Spleen (tissue), 11 donors: ENCODE measurements at regions not wholly inside any gene's neighbourhood (a gene's known extent, or its start where the extent isn't known, plus 50 kb on each side); places are given as distances from the start of the nearest gene placed in this dataset.

Source experiments
- DNase-seq: peaks from one replicate; pipeline ENCODE4 v3.0.0-alpha.2; 2020
- H3K27ac ChIP-seq, 8 donors: fragments of 200-600 bp; sonication (generic) in 7 of 8; 1 replicate in 4 of 8; 2 replicates in 4 of 8; pipeline versions ENCODE4 v1.5.0 to v1.8.0; 2016 to 2021; ENCODE audit warnings: inconsistent platforms in 4 of 8, mild to moderate bottlenecking in 4 of 8, moderate library complexity in 1 of 8
- H3K27me3 ChIP-seq, 7 donors: fragments of 200-600 bp; sonication (generic) in 6 of 7; replicated peaks in 1 of 7; 1 replicate in 4 of 7; 2 replicates in 3 of 7; pipeline versions ENCODE4 v1.5.0 to v1.8.0; 2016 to 2021; ENCODE audit warnings: inconsistent platforms in 3 of 7, mild to moderate bottlenecking in 1 of 7
- H3K36me3 ChIP-seq, 6 donors: fragments of 200-600 bp; sonication (generic) in 5 of 6; 1 replicate in 4 of 6; 2 replicates in 2 of 6; pipeline versions ENCODE4 v1.5.0 to v1.8.0; 2016 to 2021; ENCODE audit warnings: inconsistent platforms in 2 of 6
- H3K4me1 ChIP-seq, 6 donors: fragments of 200-600 bp; sonication (generic) in 5 of 6; 1 replicate in 3 of 6; 2 replicates in 3 of 6; pipeline versions ENCODE4 v1.5.0 to v1.8.0; 2016 to 2021; ENCODE audit warnings: inconsistent platforms in 3 of 6
- H3K4me3 ChIP-seq, 8 donors: fragments of 200-600 bp; sonication (generic) in 7 of 8; 1 replicate in 4 of 8; 2 replicates in 4 of 8; pipeline versions ENCODE4 v1.5.0 to v1.8.0; 2016 to 2021; ENCODE audit warnings: inconsistent platforms in 4 of 8, mild to moderate bottlenecking in 4 of 8, moderate library complexity in 2 of 8
- H3K9me3 ChIP-seq, 8 donors: fragments of 200-600 bp; sonication (generic) in 7 of 8; 1 replicate in 4 of 8; 2 replicates in 4 of 8; pipeline versions ENCODE4 v1.5.0 to v1.8.0; 2016 to 2021; ENCODE audit warnings: inconsistent platforms in 4 of 8
- CTCF ChIP-seq, 11 experiments: fragments of 200-600 bp in 7 of 11; fragments of 450-650 bp in 4 of 11; sonication (generic) in 4 of 11; IDR thresholded peaks in 8 of 11; conservative IDR thresholded peaks in 3 of 11; 1 replicate in 7 of 11; 2 replicates in 4 of 11; pipeline versions ENCODE4 v1.4.0 to v1.8.0; 2016 to 2021; ENCODE audit warnings: antibody characterized with exemption in 11 of 11, inconsistent platforms in 4 of 11, mild to moderate bottlenecking in 1 of 11
- POLR2A ChIP-seq, 3 donors: fragments of 450-650 bp; IDR thresholded peaks; one replicate each; pipeline ENCODE4 v1.5.1; 2017; ENCODE audit warnings: antibody characterized with exemption in 3 of 3, mild to moderate bottlenecking in 1 of 3
- POLR2AphosphoS5 ChIP-seq, 3 donors: sonication (generic); formaldehyde crosslinking; IDR thresholded peaks; one replicate each; pipeline ENCODE4 v1.5.1; 2017; ENCODE audit warnings: antibody characterized with exemption in 3 of 3
- WGBS, 5 donors: extraction: QIAGEN DNeasy Blood & Tissue Kit in 3 of 5; methylation state at CpG; one replicate each; pipeline versions ENCODE4 v1.1.5 to v1.1.7; 2013 to 2018; 5-methylcytosine and 5-hydroxymethylcytosine counted together
- intact Hi-C: fragments of 100-400 bp; cut with DNase I; formaldehyde crosslinking; loops from one replicate; pipeline ENCODE4 v1.15.0; 2023; ENCODE audit warnings: low total_unique reads
- donor health status: healthy with polysubstance abuse.
- donor health status: DM: no; HTN: no; CAD: no; lungs with moderate emphysema.
- donor health status: DM: no; HTN: no; CAD: no.
- donor health status: Bipolar disorder and iron deficiency.
- donor health status: healthy.
- donor health status: DM: no; HTN: no; CAD: no.
- donor health status: DM: yes; HTN: yes; CAD: no.

GRCh38 chr15:81558056-81558455, 184.0 kb upstream of the TMC3 start:
- DNase-seq = no peak

GRCh38 chr15:81555346-81555745, 181.3 kb upstream of the TMC3 start:
- 92 to 96% (median 95%) methylated on average over 4 of the region's 4 CpGs for WGBS, 5 donors
- intact Hi-C loops = no loop called here
- no peaks in the 10 kb centered on the region for H3K36me3 ChIP-seq
- peaks cover 0 to 7% (median 0%) of the 10 kb centered on the region in 8 donors for H3K9me3 ChIP-seq
- no peak overlapping the region for H3K27ac ChIP-seq
- TF ChIP-seq POLR2A (IDR thresholded peaks at IDR 0.05) = no peak
- DNase-seq = no peak
- H3K27me3 ChIP-seq = peaks cover 0 to 3% (median 0%) of the 10 kb centered on the region in 7 donors
- no peak overlapping the region for H3K4me3 ChIP-seq
- H3K4me1 ChIP-seq = no peaks in the 10 kb centered on the region

More at GRCh38 chr15:81558056-81558455, 184.0 kb upstream of the TMC3 start:
- intact Hi-C loops = no loop called here
- Histone ChIP-seq H3K4me3 (no peak overlapping the region), H3K27ac (no peak overlapping the region), H3K36me3 (no peaks in the 10 kb centered on the region), H3K9me3 (peaks cover 0 to 7% (median 0%) of the 10 kb centered on the region in 8 donors), H3K27me3 (no peaks in the 10 kb centered on the region), H3K4me1 (no peaks in the 10 kb centered on the region)
- WGBS, 5 donors = 73 to 89% (median 77%) methylated on average over 2 of the region's 2 CpGs
- TF ChIP-seq POLR2A (IDR thresholded peaks at IDR 0.05) (no peak), CTCF (IDR thresholded peaks at IDR 0.05 in 8 of 11, conservative IDR thresholded peaks at IDR 0.05 in 3 of 11) (no peak), POLR2AphosphoS5 (IDR thresholded peaks at IDR 0.05) (no peak)

GRCh38 chr15:81548365-81549130, 174.5 kb upstream of the TMC3 start:
- Histone ChIP-seq H3K27me3 (peaks cover 0 to 3% (median 0%) of the 10 kb centered on the region in 7 donors), H3K4me1 (no peaks in the 10 kb centered on the region), H3K9me3 (no peaks in the 10 kb centered on the region), H3K36me3 (no peaks in the 10 kb centered on the region), H3K27ac (no peak overlapping the region), H3K4me3 (no peak overlapping the region)
- intact Hi-C loops = no loop called here
- DNase-seq = no peak
- 83 to 96% (median 88%) methylated on average over 7 of the region's 7 CpGs for WGBS, 5 donors
- TF ChIP-seq POLR2A (IDR thresholded peaks at IDR 0.05) = no peak
- no peak for TF ChIP-seq CTCF (IDR thresholded peaks at IDR 0.05 in 8 of 11, conservative IDR thresholded peaks at IDR 0.05 in 3 of 11)
- TF ChIP-seq POLR2AphosphoS5 (IDR thresholded peaks at IDR 0.05) = no peak

- H3K4me1 ChIP-seq = no peaks in the 10 kb centered on the region
- no peaks in the 10 kb centered on the region for H3K36me3 ChIP-seq
- no peaks in the 10 kb centered on the region for H3K9me3 ChIP-seq
- DNase-seq = no peak
- WGBS, 5 donors = 85 to 96% (median 90%) methylated on average over 2 of the region's 2 CpGs
- H3K27me3 ChIP-seq = peaks cover 0 to 3% (median 0%) of the 10 kb centered on the region in 7 donors
- no peak overlapping the region for H3K4me3 ChIP-seq
- no peak overlapping the region for H3K27ac ChIP-seq
- no peak for TF ChIP-seq POLR2A (IDR thresholded peaks at IDR 0.05)
- TF ChIP-seq POLR2AphosphoS5 (IDR thresholded peaks at IDR 0.05) = no peak
- TF ChIP-seq CTCF (IDR thresholded peaks at IDR 0.05 in 8 of 11, conservative IDR thresholded peaks at IDR 0.05 in 3 of 11) = no peak
- intact Hi-C loops = no loop called here
Measured at GRCh38 chr15:81547521-81548132, 173.6 kb upstream of the TMC3 start.
